HUES6 (cell line): ENCODE measurements at regions not wholly inside any gene's neighbourhood (a gene's known extent, or its start where the extent isn't known, plus 50 kb on each side); places are given as distances from the start of the nearest gene placed in this dataset.

Experiments
- H3K27ac ChIP-seq: 2 replicates; pipeline ENCODE4 v1.7.0; 2013; ENCODE audit warnings: low read depth, mild to moderate bottlenecking, low read length, inconsistent platforms
- H3K27me3 ChIP-seq: 2 replicates; pipeline ENCODE4 v1.6.1; 2013; ENCODE audit warnings: low read length; ENCODE audit not compliant: control insufficient read depth, insufficient read depth
- H3K36me3 ChIP-seq: 2 replicates; pipeline ENCODE4 v1.6.1; 2013; ENCODE audit warnings: low read length; ENCODE audit not compliant: control insufficient read depth, insufficient read depth
- H3K4me1 ChIP-seq: 2 replicates; pipeline ENCODE4 v1.6.1; 2013; ENCODE audit warnings: low read length; ENCODE audit not compliant: control insufficient read depth, insufficient read depth
- H3K4me3 ChIP-seq: 2 replicates; pipeline ENCODE4 v1.5.1; 2013; ENCODE audit warnings: low read depth, low read length
- H3K9ac ChIP-seq: one replicate; pipeline ENCODE4 v1.6.1; 2013; ENCODE audit warnings: mild to moderate bottlenecking, low read length
- H3K9me3 ChIP-seq: 2 replicates; pipeline ENCODE4 v1.6.1; 2013; ENCODE audit warnings: low read depth, low read length; ENCODE audit not compliant: control insufficient read depth, insufficient read depth

DNA sequence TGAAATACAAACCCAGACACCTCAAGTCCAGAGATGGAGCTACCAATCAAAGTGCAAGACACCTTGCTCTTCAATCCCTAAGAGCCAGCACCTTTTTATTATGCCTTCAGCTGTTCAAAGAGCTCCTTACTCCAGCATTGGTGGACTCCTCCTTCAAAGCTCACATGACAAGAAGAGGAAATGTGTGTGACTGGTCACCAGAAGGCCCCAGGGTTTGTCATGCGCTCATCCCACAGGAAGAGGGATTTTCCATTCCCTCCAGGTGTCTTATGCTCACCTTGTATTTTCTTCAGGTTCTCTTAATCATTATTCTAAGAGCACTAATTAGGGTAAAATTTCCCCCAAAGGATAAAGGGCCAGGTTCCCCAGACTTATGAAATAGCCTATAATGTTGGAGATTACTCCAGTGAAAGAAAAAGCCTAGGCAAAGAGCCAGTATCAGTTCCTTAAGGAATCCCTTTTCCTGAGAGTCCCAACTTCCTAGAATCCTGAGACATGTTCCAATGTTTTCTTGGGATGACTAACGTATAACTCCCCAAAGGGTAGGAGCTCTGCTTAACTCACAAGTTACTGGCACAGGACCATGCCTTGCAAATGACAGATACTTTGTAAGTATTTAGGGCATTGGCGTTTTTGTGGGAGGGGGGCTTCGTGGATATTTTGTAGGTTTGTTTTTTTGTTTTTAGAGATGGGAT, 56.9 kb upstream of the SOX9 start:
- Histone ChIP-seq H3K27ac (no peak overlapping the region), H3K27me3 (no peaks in the 10 kb centered on the region), H3K9ac (no peak overlapping the region), H3K9me3 (no peaks in the 10 kb centered on the region), H3K36me3 (no peaks in the 10 kb centered on the region), H3K4me1 (no peaks in the 10 kb centered on the region), H3K4me3 (no peak overlapping the region)

DNA sequence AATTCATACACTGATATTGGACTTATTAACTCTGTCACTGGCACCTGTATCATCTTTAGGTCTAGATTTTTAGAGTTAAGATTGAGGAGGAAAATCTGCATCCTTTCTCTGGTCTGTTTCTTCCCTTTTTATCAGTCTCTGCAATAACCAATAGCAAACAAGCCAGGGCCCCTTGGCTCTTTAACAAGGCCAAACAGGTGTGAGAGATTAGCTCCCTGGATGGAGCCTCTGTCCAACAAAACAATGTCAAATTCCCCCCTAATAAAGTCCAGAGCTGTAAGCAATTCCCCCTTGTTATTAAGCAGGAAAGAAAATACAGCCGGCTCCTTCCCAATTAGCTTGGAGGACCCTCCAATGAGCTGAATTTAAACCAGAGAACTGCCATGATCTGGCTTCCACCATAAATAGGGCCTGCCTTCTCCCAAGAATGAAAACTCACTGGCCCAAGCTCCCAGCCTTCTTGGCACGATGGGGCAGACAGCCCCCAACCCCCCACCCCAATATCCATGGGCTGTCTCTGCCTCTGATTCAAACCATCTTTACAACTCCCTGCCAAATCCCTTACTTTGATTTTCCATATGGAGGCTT, 56.1 kb upstream of the SOX9 start:
- Histone ChIP-seq H3K4me3 (no peak overlapping the region), H3K27ac (no peak overlapping the region), H3K27me3 (no peaks in the 10 kb centered on the region), H3K9ac (no peak overlapping the region), H3K4me1 (no peaks in the 10 kb centered on the region), H3K36me3 (no peaks in the 10 kb centered on the region), H3K9me3 (no peaks in the 10 kb centered on the region)

DNA sequence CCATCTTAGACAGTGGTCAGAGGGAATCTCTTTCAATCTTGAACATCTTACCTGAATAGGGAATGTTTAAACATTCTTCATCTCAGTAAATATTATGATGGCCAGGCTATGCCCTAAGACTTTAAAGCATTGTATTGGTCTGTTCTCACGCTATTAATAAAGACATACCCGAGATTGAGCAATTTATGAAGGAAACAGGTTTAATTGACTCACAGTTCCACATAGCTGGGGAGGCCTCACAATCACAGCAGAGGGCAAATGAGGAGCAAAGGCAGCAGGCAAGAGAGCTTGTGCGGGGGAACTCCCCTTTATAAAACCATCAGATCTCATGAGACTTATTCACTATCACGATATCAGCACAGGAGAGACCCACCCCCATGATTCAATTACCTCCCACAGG, 55.3 kb upstream of the SOX9 start:
- Histone ChIP-seq H3K36me3 (no peaks in the 10 kb centered on the region), H3K27ac (no peak overlapping the region), H3K9ac (no peak overlapping the region), H3K4me1 (no peaks in the 10 kb centered on the region), H3K4me3 (no peak overlapping the region), H3K9me3 (no peaks in the 10 kb centered on the region), H3K27me3 (no peaks in the 10 kb centered on the region)

DNA sequence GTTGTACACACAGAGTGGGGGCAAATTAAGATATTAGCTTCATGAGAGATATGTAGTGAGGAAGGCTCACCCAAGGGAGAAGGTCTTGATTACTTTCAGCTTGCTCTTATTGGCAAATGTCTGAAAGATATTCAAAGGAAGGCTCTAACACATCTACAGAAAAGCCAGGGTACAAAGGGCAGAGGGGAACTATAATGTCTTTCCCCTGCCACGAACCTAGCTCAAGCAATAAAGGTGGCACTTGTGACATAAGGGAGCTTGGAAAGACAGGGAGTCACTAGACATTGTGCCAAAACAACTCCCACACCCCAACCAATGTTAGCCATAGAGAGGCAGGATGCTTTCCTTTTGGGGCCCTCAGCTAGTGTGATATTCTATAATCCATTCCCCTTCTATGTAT, 52.2 kb upstream of the SOX9 start:
- no peaks in the 10 kb centered on the region for H3K36me3 ChIP-seq
- H3K27ac ChIP-seq = no peak overlapping the region
- H3K9me3 ChIP-seq = no peaks in the 10 kb centered on the region
- H3K9ac ChIP-seq = no peak overlapping the region
- H3K27me3 ChIP-seq = no peaks in the 10 kb centered on the region
- H3K4me3 ChIP-seq = no peak overlapping the region
- no peaks in the 10 kb centered on the region for H3K4me1 ChIP-seq

GRCh38 chr17:72069586-72070202, 51.1 kb upstream of the SOX9 start:
- Histone ChIP-seq H3K9me3 (no peaks in the 10 kb centered on the region), H3K27me3 (no peaks in the 10 kb centered on the region), H3K27ac (no peak overlapping the region), H3K36me3 (no peaks in the 10 kb centered on the region), H3K4me3 (no peak overlapping the region), H3K9ac (no peak overlapping the region), H3K4me1 (no peaks in the 10 kb centered on the region)
